CD4-positive, alpha-beta T cell (primary cell): ENCODE measurements at regions not wholly inside any gene's neighbourhood (a gene's known extent, or its start where the extent isn't known, plus 50 kb on each side); places are given as distances from the start of the nearest gene placed in this dataset.

ENCODE experiments used
- ATAC-seq: fragments of 200-7000 bp; cut with Tn5 transposase; one replicate; pipeline ENCODE4 v1.10.0; 2022; ENCODE audit warnings: mild to moderate bottlenecking; ENCODE audit not compliant: poor library complexity
- CTCF ChIA-PET: fragments of 350-600 bp; sonication (Branson Sonifier 250); formaldehyde crosslinking; loops from one replicate; lab custom pipeline; 2021; ENCODE audit warnings: antibody characterized with exemption, inconsistent platforms; lab: Charles Lee
- POLR2A ChIA-PET: fragments of 350-600 bp; sonication (Branson Sonifier 250); formaldehyde crosslinking; loops from one replicate; lab custom pipeline; 2021; ENCODE audit warnings: antibody characterized with exemption, inconsistent platforms; lab: Charles Lee
- DNase-seq, 14 experiments: peaks; one replicate each; pipeline ENCODE4 v3.0.0-alpha.2; 2013 to 2020; ENCODE audit warnings: mixed read lengths in 2 of 14
- H3K27ac ChIP-seq, 2 donors: one replicate each; pipeline versions ENCODE4 v1.5.1 to v1.7.0; 2013; ENCODE audit warnings: low read length in 2 of 2, low read depth in 1 of 2, mild to moderate bottlenecking in 1 of 2
- H3K27me3 ChIP-seq, 2 experiments: 1 replicate in 1 of 2; 2 replicates in 1 of 2; pipeline versions ENCODE4 v1.6.1 to v1.7.0; 2013; ENCODE audit warnings: low read length in 2 of 2, control low read depth in 1 of 2, mild to moderate bottlenecking in 1 of 2, moderate library complexity in 1 of 2; ENCODE audit not compliant: insufficient read depth in 2 of 2, control insufficient read depth in 1 of 2
- H3K36me3 ChIP-seq: one replicate; pipeline ENCODE4 v1.6.1; 2013; ENCODE audit warnings: low read length, control low read depth; ENCODE audit not compliant: insufficient read depth
- H3K4me1 ChIP-seq: one replicate; pipeline ENCODE4 v1.6.1; 2013; ENCODE audit warnings: low read length, control low read depth; ENCODE audit not compliant: insufficient read depth
- H3K4me3 ChIP-seq: one replicate; pipeline ENCODE4 v1.5.1; 2013; ENCODE audit warnings: mild to moderate bottlenecking, low read length, moderate library complexity
- H3K9me3 ChIP-seq, 2 experiments: 1 replicate in 1 of 2; 2 replicates in 1 of 2; pipeline versions ENCODE4 v1.6.1 to v1.7.0; 2013; ENCODE audit warnings: low read length in 2 of 2, mild to moderate bottlenecking in 2 of 2, control low read depth in 1 of 2, moderate library complexity in 1 of 2; ENCODE audit not compliant: control insufficient read depth in 1 of 2, insufficient read depth in 1 of 2
- H3K27ac Mint-ChIP-seq: one replicate; pipeline ENCODE4 v1.8.0; 2020; ENCODE audit warnings: mixed read lengths
- H3K27me3 Mint-ChIP-seq: one replicate; pipeline ENCODE4 v1.8.0; 2021; ENCODE audit warnings: mixed read lengths
- H3K36me3 Mint-ChIP-seq: one replicate; pipeline ENCODE4 v1.8.0; 2021; ENCODE audit warnings: low read depth, mixed read lengths
- H3K4me1 Mint-ChIP-seq: one replicate; pipeline ENCODE4 v1.8.0; 2021; ENCODE audit warnings: low read depth, mixed read lengths
- H3K4me3 Mint-ChIP-seq: one replicate; pipeline ENCODE4 v1.8.0; 2020; ENCODE audit warnings: mild to moderate bottlenecking, mixed read lengths
- H3K9me3 Mint-ChIP-seq: one replicate; pipeline ENCODE4 v1.8.0; 2020; ENCODE audit warnings: mixed read lengths
- CTCF ChIP-seq: fragments of 200-600 bp; IDR thresholded peaks from one replicate; pipeline ENCODE4 v1.8.0; 2022; ENCODE audit warnings: antibody characterized with exemption, mild to moderate bottlenecking
- intact Hi-C, 2 experiments: fragments of 100-400 bp; cut with DNase I in 1 of 2; cut with micrococcal nuclease in 1 of 2; formaldehyde crosslinking; loops; one replicate each; pipeline versions ENCODE4 v1.15.1 to v1.9.0; 2023 to 2025; cut with DNase I, micrococcal nuclease

- Histone ChIP-seq H3K9me3 (peaks cover 0 to 4% of the 10 kb centered on the region in 2 experiments), H3K27ac (no peak overlapping the region), H3K36me3 (no peaks in the 10 kb centered on the region), H3K4me1 (no peaks in the 10 kb centered on the region), H3K27me3 (no peaks in the 10 kb centered on the region), H3K4me3 (no peak overlapping the region)
- no peak for DNase-seq
- no peaks in the 10 kb centered on the region for H3K36me3 Mint-ChIP-seq
- intact Hi-C loops: no loop called here
- H3K27ac Mint-ChIP-seq: no peak overlapping the region
- H3K4me3 Mint-ChIP-seq: no peak overlapping the region
- H3K27me3 Mint-ChIP-seq: no peaks in the 10 kb centered on the region
- H3K4me1 Mint-ChIP-seq: no peaks in the 10 kb centered on the region
- ATAC-seq: no peak
- ChIA-PET POLR2A (interaction anchor here (0.6 kb wide), 1 partner anchor 8 kb away, joined by 3 read pairs; no protein-coding TSS in a partner anchor), CTCF (no interaction called here)
- TF ChIP-seq CTCF: no peak
- no peaks in the 10 kb centered on the region for H3K9me3 Mint-ChIP-seq
Observed at GRCh38 chr13:81048026-81048461, 707.1 kb upstream of the SPRY2 start.

- Mint-ChIP-seq H3K4me3 (no peak overlapping the region), H3K27me3 (no peaks in the 10 kb centered on the region), H3K9me3 (peaks cover 4% of the 10 kb centered on the region), H3K36me3 (no peaks in the 10 kb centered on the region), H3K27ac (no peak overlapping the region), H3K4me1 (no peaks in the 10 kb centered on the region)
- intact Hi-C loops: no loop called here
- ATAC-seq: no peak
- no peaks in the 10 kb centered on the region for H3K36me3 ChIP-seq
- no peaks in the 10 kb centered on the region for H3K27me3 ChIP-seq
- POLR2A ChIA-PET: no interaction called here
- H3K4me1 ChIP-seq: no peaks in the 10 kb centered on the region
- CTCF ChIA-PET: no interaction called here
- TF ChIP-seq CTCF: no peak
- no peak for DNase-seq
- no peak overlapping the region for H3K27ac ChIP-seq
- no peaks in the 10 kb centered on the region for H3K9me3 ChIP-seq
- H3K4me3 ChIP-seq: no peak overlapping the region
Observed at GRCh38 chr13:81041761-81042160, 700.8 kb upstream of the SPRY2 start.

- intact Hi-C loops: no loop called here
- no peaks in the 10 kb centered on the region for H3K36me3 Mint-ChIP-seq
- no peaks in the 10 kb centered on the region for H3K27me3 ChIP-seq
- no peak for TF ChIP-seq CTCF
- no peak overlapping the region for H3K27ac ChIP-seq
- peaks cover 0 to 3% of the 10 kb centered on the region in 2 experiments for H3K9me3 ChIP-seq
- no peaks in the 10 kb centered on the region for H3K27me3 Mint-ChIP-seq
- ChIA-PET CTCF (no interaction called here), POLR2A (no interaction called here)
- H3K36me3 ChIP-seq: no peaks in the 10 kb centered on the region
- no peak overlapping the region for H3K27ac Mint-ChIP-seq
- H3K9me3 Mint-ChIP-seq: peaks cover 3% of the 10 kb centered on the region
- no peaks in the 10 kb centered on the region for H3K4me1 Mint-ChIP-seq
- no peak overlapping the region for H3K4me3 ChIP-seq
- H3K4me3 Mint-ChIP-seq: no peak overlapping the region
- no peaks in the 10 kb centered on the region for H3K4me1 ChIP-seq
- no peak for ATAC-seq
- DNase-seq: no peak
Observed at GRCh38 chr13:81031996-81032395, 691.1 kb upstream of the SPRY2 start.
